GM21529 (cell line): ENCODE measurements at regions not wholly inside any gene's neighbourhood (a gene's known extent, or its start where the extent isn't known, plus 50 kb on each side); places are given as distances from the start of the nearest gene placed in this dataset.

Experiments
- ATAC-seq: cut with Tn5 transposase; IDR thresholded peaks from one replicate; pipeline ENCODE4 v1.9.1; 2021; ENCODE audit not compliant: unreplicated experiment

DNA sequence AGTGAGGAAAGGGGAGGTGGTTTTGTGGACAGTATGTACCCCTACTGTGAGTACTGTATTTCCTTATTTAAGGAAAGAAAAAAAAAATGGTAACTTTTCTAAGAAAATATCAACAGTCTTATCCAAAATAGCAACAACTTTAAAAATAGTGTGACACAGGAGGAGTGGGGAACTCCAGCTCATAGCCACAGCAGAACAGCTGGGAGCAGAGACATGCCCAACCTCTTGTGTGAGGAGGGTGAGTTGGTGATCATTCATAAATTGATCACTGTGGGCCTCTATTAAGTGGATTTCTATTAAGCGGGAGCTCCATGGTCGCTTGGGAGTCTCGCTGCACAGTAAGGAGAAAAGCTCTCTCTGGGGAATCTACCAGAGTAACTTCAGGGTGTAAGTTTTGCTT, 158.8 kb upstream of the DUSP10 start:
- ATAC-seq: no peak

DNA sequence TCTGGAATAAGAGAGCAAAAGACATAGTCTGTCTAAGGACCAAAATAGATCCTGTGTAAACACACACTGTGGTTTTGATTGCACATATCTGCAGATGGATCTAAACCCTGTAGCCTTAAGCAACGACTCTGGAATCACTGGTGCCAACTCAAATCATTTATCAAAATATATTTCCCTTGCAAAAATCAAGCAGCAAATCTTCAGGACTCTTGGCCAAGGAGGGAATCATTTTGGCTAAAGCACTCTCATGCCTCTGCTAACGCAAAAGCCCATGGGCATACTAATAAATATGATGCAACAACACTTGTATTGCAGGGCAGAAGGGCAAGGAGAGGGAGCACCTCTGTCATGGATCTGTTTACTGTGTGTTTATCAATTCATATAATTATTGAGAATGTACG, 155.4 kb upstream of the DUSP10 start:
- ATAC-seq: no peak

DNA sequence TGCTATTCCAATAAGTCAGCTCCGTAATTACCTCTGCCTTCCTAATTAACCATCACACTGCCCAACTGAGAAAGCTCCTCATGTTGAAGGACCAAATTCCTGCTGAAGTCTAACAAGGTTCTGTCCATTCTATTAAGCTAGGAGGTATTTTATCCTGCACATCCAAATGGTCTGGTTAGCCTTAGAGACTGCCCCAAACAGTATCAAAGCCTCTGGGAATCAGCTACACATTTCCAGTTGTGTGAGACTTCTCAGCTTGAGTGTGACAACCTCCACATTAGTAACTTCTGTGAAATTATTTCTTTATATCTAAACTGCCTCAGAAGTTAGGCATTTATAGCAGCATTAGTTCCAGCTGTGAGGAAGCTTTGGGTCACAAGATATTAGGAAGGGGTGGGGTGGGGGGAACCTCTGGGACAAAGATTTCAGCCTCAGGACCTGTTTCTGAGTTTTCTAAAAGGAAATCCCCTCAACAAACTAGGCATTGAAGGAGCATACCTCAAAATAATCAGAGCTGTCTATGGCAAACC, 150.5 kb upstream of the DUSP10 start:
- no peak for ATAC-seq

DNA sequence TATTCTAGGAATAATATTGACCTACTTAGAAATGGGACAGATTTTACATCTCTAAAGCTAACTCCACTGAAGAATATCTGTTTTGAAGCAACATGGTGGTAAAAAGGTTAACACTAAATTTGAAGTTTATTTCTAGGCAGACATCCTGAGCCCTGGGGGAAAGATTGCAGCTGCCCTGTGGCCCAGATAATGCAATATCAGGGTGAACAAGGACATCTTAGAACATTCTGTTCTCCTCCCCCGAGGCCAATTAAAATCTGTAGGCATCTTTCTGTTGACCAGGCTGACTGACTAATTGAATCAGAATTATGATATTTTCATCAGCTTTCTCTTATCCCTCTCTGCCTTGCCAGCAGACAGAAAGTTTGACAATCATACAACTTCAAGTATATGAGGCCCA, 149.8 kb upstream of the DUSP10 start:
- ATAC-seq: no peak

DNA sequence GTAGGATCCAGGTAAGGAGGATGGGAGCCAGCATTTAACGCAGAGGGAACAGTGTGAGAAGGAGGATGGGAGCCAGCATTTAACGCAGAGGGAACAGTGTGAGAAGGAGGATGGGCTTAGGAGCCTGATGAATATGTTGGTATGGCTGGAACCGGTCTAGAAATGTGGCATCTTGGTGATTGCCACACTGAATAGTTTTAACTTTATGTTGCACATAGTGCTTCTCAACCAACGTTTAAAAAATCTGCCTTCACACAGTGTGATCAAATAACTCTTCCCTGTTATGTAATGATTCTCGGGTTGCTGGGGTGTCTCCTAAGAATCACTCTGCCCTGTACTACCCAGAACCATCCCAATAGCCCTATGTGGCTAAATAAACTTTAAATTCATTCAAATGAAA, 146.9 kb upstream of the DUSP10 start:
- ATAC-seq: no peak

DNA sequence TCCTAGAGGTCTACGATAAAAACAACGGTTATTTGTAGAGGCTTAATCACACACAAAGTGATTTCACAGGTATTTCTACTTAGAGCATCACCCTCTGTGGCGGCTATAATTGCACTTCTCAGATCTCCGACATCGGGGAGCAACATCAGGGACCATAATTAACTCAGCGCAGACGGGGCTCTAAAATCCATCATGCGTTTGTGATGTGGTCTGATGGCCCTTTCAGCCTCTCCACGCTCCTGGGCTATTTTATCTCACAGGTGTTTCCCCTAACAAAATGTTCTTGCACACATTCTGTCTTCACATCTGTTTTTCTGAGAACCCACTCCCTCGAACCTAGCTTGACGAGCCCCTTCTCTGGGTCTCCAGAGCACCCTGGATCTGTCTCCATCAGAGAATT, 146.3 kb upstream of the DUSP10 start:
- no peak for ATAC-seq

DNA sequence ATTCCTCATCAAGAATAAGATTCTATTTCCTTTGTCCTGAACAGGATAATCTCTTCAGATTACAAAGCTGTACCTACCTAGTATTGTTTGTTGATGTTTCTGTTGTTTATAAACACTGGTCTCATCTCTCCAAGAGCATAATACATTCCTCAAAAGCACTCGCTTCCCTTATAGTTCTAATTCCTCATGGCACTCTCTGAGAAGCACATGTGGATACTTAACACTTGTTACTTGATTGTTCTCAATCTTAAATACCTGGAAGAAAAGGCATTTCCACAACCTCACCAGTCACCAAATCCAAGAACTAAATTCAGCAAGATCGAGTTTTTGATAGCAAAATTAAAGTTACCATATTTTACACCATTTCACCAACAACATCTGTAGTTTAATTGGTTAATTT, 145.9 kb upstream of the DUSP10 start:
- ATAC-seq: no peak

DNA sequence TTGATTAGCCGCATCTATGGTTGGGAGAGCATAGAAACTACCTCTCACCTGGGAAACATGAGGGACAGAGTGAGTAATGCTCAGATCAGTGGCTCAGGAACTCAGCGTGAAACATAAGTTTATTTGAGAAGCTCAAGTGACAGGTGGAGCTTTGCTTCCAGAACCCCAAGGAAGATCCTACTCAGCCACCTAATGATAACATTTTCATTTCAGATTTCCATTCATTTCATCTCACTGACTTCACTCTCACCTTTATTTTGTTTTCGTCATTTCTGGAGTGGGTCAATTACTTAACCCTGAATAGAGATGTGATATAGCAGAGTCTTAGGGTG, 145.5 kb upstream of the DUSP10 start:
- ATAC-seq: no peak

DNA sequence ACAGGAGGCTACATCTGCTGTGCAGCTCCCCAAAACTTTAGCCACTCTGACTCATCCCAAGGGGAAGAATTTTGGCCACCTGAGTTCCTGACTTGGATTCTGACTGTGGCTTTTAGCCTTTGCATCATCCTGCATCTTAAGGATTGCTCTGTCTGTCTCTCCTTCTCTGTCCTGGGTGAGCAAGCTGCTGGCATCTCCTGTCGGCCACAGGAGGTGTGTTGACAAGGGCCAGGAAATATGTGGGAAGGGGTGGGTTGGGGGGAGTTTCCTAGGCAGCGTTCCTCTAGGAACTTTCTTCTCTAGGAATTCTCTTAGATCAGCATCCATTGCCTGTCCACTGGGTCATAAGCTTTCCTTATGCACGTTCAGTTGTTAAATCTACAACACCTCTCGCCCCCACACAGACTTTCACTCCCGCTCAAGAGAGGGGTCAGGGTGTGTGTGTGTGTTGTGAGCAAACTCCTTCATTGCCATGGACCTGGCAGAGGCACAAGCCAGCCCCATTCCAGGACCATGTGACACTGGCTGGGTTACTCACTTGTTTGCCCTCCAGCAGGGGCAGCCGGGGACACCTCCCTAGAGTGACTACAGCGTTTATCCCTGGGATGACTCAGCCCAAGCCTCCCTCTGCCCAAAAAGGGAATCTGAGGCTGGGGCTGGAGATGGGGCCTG, 145.0 kb upstream of the DUSP10 start:
- no peak for ATAC-seq

DNA sequence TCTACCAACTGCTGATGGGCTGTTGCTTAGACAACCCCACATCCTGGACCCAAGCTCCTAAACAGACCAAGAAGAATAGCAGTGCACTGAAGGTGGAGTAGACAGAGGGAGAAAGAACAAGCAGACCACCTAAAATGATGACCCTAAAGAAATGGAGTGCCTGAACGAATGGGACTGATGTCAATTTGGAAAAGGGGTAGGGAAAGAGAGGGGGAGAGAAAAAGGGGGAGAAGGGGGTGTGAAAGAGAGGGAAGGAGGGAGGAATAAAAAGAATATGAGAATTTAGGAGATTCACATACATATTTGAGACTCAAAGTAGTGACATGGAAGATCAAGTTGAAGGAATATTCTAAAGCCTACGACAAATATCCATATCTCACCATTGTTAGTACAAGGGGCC, 144.4 kb upstream of the DUSP10 start:
- ATAC-seq: no peak

DNA sequence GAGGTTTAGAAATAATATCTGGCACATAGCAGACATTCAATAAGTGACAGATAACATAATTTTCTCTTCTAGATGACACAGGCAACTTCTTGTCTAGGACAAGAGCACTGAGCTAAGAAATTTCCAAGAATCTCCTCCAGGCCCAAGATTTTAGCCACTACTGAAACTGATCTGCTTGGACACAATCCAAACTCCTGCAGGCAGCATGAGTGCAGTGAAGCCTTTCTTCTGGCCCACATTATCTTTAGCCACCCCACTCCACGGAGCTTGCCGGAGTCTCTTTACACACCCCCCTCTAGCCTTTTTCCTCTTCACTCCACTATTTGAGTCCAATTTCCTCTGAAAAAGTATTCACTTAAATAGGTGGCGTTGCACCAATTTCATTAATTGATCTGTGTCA, 142.9 kb upstream of the DUSP10 start:
- ATAC-seq: no peak

DNA sequence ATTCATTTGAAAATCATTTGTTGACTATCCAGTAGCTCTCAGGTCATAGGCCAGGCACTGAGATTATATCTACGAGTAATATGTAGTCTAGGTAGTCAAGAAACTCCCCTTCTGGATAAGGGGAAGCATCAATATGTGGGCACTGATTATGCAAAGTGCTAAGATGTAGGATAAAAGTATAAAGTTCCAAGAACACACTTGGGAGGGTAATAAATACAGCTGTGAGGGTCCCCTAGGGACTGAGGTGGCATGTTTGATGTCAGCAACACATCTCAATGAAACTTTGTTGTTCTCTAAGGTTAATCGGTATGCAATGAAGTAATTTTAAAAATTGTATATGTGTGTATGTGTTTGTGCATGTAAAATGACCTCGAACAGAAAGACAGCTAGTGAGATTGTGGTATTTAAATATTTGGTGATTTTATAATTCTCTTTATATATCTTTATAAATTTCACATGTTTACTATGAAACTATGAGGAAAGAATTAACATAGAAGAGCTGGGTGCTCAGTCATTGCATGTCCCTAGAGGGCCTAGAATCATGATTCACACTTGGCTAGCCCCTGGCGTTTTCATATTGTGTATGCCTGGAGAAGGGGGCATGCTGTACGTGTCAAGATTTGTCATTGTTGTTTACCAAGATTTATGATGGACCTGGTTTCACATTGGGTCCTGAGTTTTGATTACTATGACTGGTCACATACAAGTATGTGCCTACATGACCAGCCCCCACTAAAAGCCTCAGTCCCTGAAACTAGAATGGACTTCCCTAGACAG, 140.1 kb upstream of the DUSP10 start:
- ATAC-seq: no peak

DNA sequence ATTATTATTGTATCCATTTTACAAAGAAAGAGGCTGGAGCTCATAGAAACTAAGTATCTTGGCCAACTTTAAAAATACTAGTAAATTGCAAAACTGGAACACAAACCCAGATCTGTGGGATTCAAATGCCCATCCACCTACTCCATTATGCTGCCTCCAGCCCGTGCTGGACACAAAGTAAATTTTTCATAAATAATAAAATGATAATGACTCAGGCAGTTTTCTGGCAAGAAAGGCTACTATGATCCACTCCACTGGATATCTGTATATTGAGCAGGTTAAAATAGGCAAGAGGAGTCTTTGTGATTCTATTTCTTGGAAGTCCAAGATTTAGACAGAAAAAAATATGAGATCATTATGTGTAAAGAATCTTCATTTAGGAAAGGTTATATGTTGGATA, 138.3 kb upstream of the DUSP10 start:
- ATAC-seq: no peak

DNA sequence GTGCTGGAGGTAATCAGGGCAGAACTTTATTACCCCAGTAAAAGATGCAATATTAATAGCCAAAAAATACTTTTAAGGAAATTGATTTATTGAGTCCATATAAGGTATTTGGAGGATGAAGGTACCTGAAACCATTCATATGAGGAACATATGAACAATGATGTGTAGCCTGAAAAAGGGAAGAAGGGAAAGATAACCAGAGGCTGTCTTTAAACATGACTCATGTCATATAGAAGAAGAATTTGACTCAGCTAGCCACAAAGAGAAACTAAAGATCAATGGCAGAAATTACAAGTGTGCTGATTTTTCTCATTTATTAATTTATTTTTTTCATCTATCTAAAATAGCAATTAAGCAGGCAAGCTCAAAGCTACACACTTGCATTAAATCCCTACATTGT, 136.2 kb upstream of the DUSP10 start:
- ATAC-seq: peak; percentile 87

DNA sequence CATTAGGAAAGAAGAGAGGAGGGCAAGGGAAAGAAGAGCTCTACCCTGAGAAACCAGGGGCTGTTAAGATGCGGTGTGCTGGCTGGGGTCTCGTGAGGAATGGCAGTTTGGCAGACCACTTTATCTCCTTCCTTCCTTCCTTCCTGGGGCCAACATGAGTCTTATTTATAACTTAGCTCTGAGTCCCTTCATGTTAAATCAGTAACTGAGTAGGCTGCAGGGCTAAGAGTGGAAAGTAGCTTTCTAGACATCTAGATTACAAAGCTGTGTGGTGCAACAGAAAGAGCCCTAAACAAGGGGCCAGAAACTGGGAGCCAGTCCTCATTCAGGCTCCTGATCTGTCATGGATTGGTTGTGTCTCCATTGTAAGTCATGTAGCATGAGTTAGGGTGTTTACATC, 135.4 kb upstream of the DUSP10 start:
- no peak for ATAC-seq

DNA sequence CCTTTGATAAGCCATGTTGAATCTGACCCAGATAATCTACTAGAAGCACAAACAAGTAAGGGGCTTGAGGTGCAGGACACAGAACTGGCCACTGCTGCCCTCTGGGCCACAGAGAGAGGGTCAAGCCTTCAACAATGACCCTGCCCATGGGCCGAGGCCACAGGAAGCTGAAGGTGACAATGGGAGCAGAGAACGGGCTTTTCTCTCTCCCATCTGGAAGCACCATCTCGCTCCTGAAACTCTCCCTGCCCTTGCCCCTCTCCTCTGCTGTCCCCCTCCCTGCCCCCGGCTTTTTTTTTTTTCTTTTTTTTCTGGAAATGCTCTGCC, 133.1 kb upstream of the DUSP10 start:
- no peak for ATAC-seq

DNA sequence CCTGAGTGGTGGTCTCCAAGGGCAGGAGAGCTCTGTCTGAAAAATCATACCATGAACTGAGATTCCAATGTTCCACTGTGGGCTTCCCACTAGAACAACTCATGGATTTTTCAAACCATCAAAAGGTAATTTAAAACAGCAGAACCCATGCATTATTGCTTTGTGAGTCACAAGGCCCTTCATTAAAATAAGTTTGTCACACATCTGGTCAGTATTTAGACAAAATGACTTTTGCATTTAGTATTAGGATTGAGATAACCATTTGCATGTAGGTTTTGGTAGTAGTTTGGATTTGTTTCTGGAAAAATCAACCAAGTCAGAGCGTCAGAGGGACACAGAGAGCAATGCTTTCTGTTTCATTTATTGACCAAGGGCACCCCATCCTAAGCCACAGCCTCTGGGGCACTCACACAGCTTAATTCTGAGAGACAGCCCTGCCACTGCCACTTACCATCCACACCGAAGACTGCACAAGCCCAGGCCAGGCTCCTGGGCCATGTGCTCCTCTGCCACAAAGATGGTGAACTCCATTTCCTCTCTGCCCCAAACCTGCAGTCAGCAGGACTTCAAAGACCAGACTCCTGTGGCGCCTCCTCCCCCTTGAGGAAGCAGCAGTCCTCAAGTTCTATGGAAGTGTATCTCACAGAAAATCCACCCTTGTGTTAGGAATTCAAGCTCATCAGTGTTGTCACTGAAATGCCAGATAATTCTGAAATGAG, 132.6 kb upstream of the DUSP10 start:
- no peak for ATAC-seq

DNA sequence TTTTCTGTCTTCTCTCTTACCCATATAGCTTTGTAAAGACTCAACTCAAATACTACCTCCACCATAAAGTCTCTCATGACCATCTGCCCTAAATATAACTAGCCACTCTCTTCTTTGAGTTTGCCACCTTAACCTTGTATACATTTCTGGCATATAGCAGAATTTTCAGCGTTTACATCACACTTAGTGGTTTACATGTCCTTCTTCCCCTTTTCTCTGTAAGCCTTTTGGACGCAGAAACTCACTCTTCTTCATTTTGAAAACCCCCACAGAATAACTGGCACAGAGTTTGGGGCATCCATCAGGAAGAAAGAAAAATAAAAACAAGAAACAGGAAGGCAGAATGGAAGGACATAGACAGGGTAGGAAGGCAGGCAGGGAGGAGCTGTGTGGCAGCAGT, 131.8 kb upstream of the DUSP10 start:
- no peak for ATAC-seq

DNA sequence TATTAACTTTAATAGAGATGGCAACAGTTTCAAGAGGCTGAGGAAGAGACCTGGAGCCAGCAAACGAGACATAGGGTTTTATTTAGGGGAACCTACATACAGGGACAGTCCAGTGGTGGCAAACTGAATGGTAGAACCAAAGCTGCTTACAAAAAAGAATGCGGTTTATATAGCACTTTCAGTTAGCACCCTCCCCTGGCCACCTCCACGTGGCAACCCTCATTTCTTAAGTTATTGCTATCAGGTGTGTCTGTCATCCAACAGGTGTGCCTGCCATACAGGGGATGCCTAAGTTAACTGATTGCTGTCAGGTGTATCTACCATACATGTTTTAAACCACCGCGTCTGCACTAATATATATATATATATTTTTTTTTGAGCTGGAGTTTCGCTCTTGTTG, 129.2 kb upstream of the DUSP10 start:
- ATAC-seq: no peak

DNA sequence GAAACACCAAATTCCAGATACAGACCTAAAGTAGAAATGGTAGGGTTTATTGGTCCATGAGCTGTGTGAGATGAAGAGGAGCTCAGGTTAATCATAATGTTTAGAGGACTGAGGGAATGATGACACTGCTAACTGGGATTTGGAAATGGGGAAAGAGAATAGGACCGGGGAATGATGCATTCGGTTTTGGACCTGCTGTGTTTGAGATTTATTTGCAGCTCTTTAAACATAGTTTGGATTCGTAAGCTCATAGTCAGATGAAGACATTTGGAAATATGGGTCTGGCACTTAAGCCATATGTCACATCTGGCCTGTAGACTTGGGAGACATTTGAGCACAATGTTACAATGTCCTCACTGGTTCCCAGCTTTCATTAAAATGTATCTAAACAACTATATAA, 127.9 kb upstream of the DUSP10 start:
- ATAC-seq: no peak

DNA sequence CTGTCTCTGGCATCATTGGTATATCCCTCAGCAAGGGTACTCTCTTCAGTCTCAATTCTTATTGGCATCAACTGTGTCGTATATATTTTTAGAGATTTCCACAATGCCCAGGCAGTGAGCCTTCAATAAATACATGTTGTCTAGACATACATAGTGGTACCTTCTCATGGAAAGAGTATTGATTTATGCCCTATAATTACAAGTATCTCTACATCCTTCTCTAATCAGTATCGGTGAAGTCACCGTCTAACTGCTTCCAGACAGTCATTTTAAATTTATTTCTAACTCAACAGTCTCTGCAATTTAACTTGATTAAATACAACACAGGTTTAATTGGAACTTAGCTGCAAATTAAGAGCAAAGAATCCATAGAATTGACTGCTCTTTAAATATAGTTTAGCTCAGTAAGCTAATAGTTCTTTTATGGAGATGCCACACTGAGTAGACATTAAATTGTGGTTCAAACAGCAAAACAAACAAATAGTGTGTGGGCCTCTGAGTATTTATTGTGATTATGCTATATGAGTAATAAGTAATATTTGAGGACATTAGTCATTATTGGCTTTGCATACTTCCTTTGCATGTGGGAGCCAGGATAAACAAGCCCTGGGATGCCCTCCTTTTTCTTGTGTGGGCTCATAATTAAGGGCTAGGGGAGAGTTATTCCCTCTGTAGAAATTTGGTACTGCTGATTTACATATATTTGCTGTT, 126.9 kb upstream of the DUSP10 start:
- no peak for ATAC-seq

DNA sequence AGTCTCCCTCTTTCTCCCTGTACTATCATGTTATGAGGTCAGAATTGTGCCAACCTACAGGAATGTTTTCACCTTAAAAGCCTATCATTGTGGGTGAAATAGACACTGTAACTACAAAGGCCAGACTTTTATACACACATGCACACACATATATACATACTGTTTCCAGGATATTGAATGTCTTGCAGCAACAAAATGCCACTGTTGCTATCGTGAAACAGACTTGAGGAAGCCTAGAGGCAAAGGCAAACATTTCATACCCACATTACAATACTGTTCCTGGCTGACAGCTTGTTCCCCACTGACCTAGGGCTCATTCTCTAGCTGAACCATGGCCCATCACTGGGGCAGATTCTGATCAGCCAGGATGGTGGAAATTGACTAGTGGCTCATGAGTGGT, 125.1 kb upstream of the DUSP10 start:
- no peak for ATAC-seq
